Duodenal mucosa (tissue), 2 donors: ENCODE measurements at regions not wholly inside any gene's neighbourhood (a gene's known extent, or its start where the extent isn't known, plus 50 kb on each side); places are given as distances from the start of the nearest gene placed in this dataset.
A peak's percentile ranks its signal among the peaks of the same experiment; 100 is the strongest.

Experiments used
- H3K27ac ChIP-seq: one replicate; pipeline ENCODE4 v1.7.0; 2013; ENCODE audit warnings: low read depth, low read length
- H3K27me3 ChIP-seq, 2 donors: one replicate each; pipeline ENCODE4 v1.7.0; 2013; ENCODE audit warnings: low read length in 2 of 2, control low read depth in 1 of 2; ENCODE audit not compliant: insufficient read depth in 2 of 2, control insufficient read depth in 1 of 2
- H3K36me3 ChIP-seq, 2 donors: one replicate each; pipeline ENCODE4 v1.7.0; 2013; ENCODE audit warnings: low read length in 2 of 2, control low read depth in 1 of 2; ENCODE audit not compliant: insufficient read depth in 2 of 2, control insufficient read depth in 1 of 2
- H3K4me1 ChIP-seq, 2 donors: one replicate each; pipeline ENCODE4 v1.7.0; 2013; ENCODE audit warnings: low read length in 2 of 2, control low read depth in 1 of 2; ENCODE audit not compliant: insufficient read depth in 2 of 2, control insufficient read depth in 1 of 2
- H3K4me3 ChIP-seq, 2 donors: one replicate each; pipeline ENCODE4 v1.7.0; 2013; ENCODE audit warnings: low read length in 2 of 2, low read depth in 1 of 2
- H3K9ac ChIP-seq, 2 donors: one replicate each; pipeline ENCODE4 v1.7.0; 2013; ENCODE audit warnings: low read length in 2 of 2, low read depth in 1 of 2
- H3K9me3 ChIP-seq, 2 donors: one replicate each; pipeline ENCODE4 v1.7.0; 2013; ENCODE audit warnings: low read length in 2 of 2, control low read depth in 1 of 2; ENCODE audit not compliant: control insufficient read depth in 1 of 2

DNA sequence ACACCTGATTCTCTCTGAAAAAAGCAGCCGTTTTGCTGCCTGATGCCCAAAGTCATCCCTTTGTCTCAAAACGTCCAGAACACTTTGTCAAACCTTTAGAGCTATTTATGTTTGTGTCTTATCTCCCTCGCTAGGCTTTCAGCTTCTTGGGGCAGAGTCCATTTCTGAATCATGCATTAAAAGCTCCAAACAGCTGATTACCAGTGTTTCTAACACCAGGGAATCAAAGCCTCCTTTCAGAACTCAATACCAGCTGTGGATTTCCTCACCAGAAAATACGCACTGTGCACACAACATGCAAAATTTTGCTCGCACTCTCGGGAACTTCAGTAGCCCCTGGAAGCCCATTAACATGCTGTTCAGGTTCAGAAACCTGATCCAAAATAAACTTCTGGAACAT lies 333.3 kb downstream of the HACE1 start:
- H3K4me3 ChIP-seq = peak overlapping the region in 1 of 2 donors; percentile 4
- H3K9me3 ChIP-seq = no peaks in the 10 kb centered on the region
- H3K4me1 ChIP-seq = peaks cover 10% of the 10 kb centered on the region in 2 donors
- no peaks in the 10 kb centered on the region for H3K27me3 ChIP-seq
- H3K36me3 ChIP-seq = no peaks in the 10 kb centered on the region
- no peak overlapping the region for H3K9ac ChIP-seq
- H3K27ac ChIP-seq = no peak overlapping the region

DNA sequence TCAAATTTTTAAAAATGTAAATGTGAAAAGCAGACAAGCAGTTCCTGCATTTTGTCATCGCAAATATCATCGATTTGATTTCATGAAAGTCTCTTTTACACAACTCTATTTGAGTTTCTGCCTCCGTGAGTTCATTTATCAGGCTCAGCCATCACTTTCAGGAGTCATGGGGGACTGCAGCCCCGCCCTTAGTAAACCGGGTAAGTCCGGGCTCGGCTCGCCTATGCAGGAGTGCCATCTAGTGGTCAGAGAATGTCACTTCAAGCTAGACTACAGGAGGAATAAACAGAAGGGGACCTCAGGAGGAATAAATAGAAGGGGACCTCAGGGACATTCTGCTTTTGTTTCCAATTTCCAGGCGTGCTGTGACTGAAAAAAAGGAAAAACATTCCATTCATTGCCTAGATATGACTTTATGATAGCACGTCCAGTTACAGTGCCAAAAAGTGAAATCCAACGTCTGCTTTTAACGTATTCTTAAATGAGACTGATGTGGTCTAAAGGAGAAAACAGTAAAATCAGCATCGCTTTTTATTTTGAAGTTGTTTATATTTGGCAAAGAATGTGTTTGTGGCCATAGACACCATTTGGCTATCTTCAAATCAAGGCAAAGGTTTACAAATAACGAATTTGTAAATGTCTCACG lies 333.9 kb downstream of the HACE1 start:
- H3K27me3 ChIP-seq = no peaks in the 10 kb centered on the region
- H3K36me3 ChIP-seq = no peaks in the 10 kb centered on the region
- no peaks in the 10 kb centered on the region for H3K9me3 ChIP-seq
- H3K4me3 ChIP-seq = peak overlapping the region; percentile 4 to 9
- H3K4me1 ChIP-seq = peaks cover 10% of the 10 kb centered on the region in 2 donors
- H3K9ac ChIP-seq = no peak overlapping the region
- H3K27ac ChIP-seq = no peak overlapping the region

DNA sequence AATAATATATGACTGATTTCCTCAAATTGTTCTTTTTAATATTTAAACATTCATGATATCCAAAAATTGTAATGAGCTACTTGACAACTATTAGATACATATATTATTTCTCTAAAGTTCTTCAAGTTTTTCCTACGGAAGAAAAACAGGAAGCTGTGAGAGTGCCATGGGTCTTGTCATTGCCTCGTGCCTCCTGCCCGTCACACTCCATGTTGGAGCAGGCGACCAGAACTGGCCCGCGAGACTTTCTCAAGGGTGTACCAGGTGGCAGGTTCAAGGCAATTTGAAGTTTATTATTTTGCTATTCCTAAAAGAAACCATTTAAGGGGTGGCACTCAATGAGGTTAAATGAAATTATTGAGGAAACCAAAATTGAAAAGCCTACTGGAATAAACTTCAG lies 337.2 kb downstream of the HACE1 start:
- Histone ChIP-seq H3K4me3 (no peak overlapping the region), H3K4me1 (peaks cover 10% of the 10 kb centered on the region in 2 donors), H3K9ac (no peak overlapping the region), H3K9me3 (no peaks in the 10 kb centered on the region), H3K27ac (no peak overlapping the region), H3K36me3 (no peaks in the 10 kb centered on the region), H3K27me3 (no peaks in the 10 kb centered on the region)

DNA sequence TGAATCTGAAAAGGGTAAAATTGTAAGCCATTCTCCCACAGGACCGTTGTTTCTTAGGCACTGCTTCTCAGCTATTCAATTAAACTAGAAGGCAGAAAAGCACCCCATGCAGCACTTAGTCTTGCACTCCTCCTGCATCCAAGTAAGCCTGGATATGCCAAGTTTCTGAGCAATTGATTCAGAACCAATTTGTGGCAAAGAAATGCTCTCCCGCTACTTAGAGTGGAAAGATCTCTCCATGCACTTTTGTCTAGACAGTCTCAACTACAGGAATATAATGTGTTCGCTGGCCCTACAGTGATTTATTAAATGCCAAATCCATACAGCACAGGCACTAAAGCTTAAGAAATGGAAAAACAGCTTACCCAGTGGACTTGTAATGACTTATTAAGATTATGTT lies 338.5 kb downstream of the HACE1 start:
- no peak overlapping the region for H3K27ac ChIP-seq
- H3K9ac ChIP-seq = no peak overlapping the region
- no peak overlapping the region for H3K4me3 ChIP-seq

GRCh38 chr6:104519566-104519965 lies 340.2 kb downstream of the HACE1 start:
- H3K4me1 ChIP-seq = no peaks in the 10 kb centered on the region
- no peak overlapping the region for H3K27ac ChIP-seq
- H3K9ac ChIP-seq = no peak overlapping the region

More for the DNA sequence above, 338.5 kb downstream of the HACE1 start:
- H3K9me3 ChIP-seq = no peaks in the 10 kb centered on the region
- H3K27me3 ChIP-seq = no peaks in the 10 kb centered on the region
- H3K4me1 ChIP-seq = peaks cover 4 to 9% of the 10 kb centered on the region in 2 donors
- H3K36me3 ChIP-seq = no peaks in the 10 kb centered on the region

GRCh38 chr6:104509355-104509754 lies 350.4 kb downstream of the HACE1 start:
- Histone ChIP-seq H3K4me3 (no peak overlapping the region), H3K4me1 (no peaks in the 10 kb centered on the region), H3K27ac (no peak overlapping the region), H3K27me3 (no peaks in the 10 kb centered on the region), H3K9ac (no peak overlapping the region), H3K36me3 (no peaks in the 10 kb centered on the region), H3K9me3 (no peaks in the 10 kb centered on the region)

More at GRCh38 chr6:104519566-104519965, 340.2 kb downstream of the HACE1 start:
- Histone ChIP-seq H3K9me3 (no peaks in the 10 kb centered on the region), H3K36me3 (no peaks in the 10 kb centered on the region), H3K4me3 (no peak overlapping the region), H3K27me3 (no peaks in the 10 kb centered on the region)

DNA sequence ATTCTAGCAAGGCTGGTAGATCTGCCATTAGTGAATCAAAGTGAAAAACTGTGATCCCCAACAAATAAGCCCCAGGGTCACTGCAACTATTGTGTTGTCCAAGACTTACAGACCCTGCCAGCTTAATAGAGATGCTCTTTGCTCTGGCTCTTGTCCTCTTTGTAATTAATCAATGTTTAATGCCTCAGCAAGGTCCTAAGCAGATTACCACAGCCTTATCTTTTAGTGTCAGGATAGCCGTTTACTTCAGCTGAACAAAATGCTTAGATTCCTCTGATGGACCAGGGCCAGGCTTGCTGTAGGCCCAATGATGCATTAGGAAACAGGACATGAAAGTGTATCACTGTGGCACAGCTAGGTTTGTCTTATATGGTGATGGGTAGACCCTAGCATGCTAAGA lies 353.3 kb downstream of the HACE1 start:
- Histone ChIP-seq H3K9ac (no peak overlapping the region), H3K4me1 (no peaks in the 10 kb centered on the region), H3K27ac (no peak overlapping the region), H3K27me3 (no peaks in the 10 kb centered on the region), H3K9me3 (no peaks in the 10 kb centered on the region), H3K36me3 (no peaks in the 10 kb centered on the region), H3K4me3 (no peak overlapping the region)

DNA sequence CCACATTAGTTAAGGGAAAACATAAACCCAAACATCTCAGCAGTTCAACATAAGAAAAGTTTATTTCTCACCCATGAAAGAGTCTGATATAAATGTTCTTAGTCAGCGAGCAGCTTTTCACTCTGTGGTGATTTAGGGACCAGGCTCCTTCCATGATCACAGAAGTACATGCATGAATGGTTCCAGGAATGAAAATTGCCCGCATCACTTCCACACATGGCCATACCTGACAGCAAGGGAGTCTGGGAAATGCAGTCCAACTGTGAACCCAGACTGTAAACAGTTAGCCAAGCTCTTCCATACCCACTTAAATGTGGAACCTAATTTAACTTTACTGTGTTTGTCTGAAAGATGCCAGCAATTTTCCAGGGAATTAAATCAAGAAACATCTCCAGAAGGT lies 353.9 kb downstream of the HACE1 start:
- Histone ChIP-seq H3K27ac (no peak overlapping the region), H3K27me3 (no peaks in the 10 kb centered on the region), H3K4me1 (no peaks in the 10 kb centered on the region), H3K9me3 (no peaks in the 10 kb centered on the region), H3K9ac (no peak overlapping the region), H3K4me3 (no peak overlapping the region), H3K36me3 (no peaks in the 10 kb centered on the region)

- H3K4me3 ChIP-seq = no peak overlapping the region
- H3K9ac ChIP-seq = no peak overlapping the region
- H3K27ac ChIP-seq = no peak overlapping the region
- no peaks in the 10 kb centered on the region for H3K36me3 ChIP-seq
- no peaks in the 10 kb centered on the region for H3K27me3 ChIP-seq
- no peaks in the 10 kb centered on the region for H3K9me3 ChIP-seq
- no peaks in the 10 kb centered on the region for H3K4me1 ChIP-seq
Measured at GRCh38 chr6:104500265-104500664, 359.5 kb downstream of the HACE1 start.

DNA sequence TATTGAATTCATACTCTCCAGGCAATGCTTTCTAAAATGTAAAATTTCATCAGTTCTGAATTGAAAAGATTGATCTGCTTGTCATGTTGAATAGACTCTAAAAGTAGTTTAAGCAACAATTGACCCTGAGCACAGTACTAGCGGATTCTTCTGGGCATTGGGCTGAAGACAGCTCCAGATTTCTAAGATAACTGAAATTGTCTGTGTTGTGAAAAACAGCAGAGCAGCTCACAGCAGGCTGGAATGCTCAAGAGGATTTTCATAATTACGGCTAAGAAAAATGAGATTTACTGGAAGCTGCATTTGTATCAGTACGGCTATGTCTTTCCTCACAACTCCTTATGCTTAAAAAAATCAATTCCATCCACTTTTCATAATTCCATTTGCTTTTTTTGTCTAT lies 373.7 kb downstream of the HACE1 start:
- H3K9ac ChIP-seq = no peak overlapping the region
- H3K27me3 ChIP-seq = no peaks in the 10 kb centered on the region
- no peaks in the 10 kb centered on the region for H3K4me1 ChIP-seq
- no peak overlapping the region for H3K4me3 ChIP-seq
- no peaks in the 10 kb centered on the region for H3K9me3 ChIP-seq
- H3K36me3 ChIP-seq = no peaks in the 10 kb centered on the region
- no peak overlapping the region for H3K27ac ChIP-seq

- Histone ChIP-seq H3K4me3 (no peak overlapping the region), H3K4me1 (no peaks in the 10 kb centered on the region), H3K9me3 (no peaks in the 10 kb centered on the region), H3K36me3 (no peaks in the 10 kb centered on the region), H3K9ac (no peak overlapping the region), H3K27ac (no peak overlapping the region), H3K27me3 (no peaks in the 10 kb centered on the region)
Measured at GRCh38 chr6:104484626-104485025, 375.1 kb downstream of the HACE1 start.
